KMS-11 (cell line): ENCODE measurements at regions not wholly inside any gene's neighbourhood (a gene's known extent, or its start where the extent isn't known, plus 50 kb on each side); places are given as distances from the start of the nearest gene placed in this dataset.

Source experiments
- H2AFZ ChIP-seq: fragments of 200-600 bp; sonication (generic); 2 replicates; pipeline ENCODE4 v1.6.1; 2016; ENCODE audit warnings: antibody characterized with exemption, mixed run types, low read depth
- H3K27ac ChIP-seq: fragments of 200-600 bp; sonication (generic); 2 replicates; pipeline ENCODE4 v1.6.1; 2016; ENCODE audit warnings: mild to moderate bottlenecking, mixed run types
- H3K27me3 ChIP-seq: fragments of 200-600 bp; sonication (generic); 2 replicates; pipeline ENCODE4 v1.6.1; 2017; ENCODE audit warnings: mild to moderate bottlenecking, low read depth, mixed run types, moderate library complexity; ENCODE audit not compliant: insufficient read depth
- H3K36me3 ChIP-seq: fragments of 200-600 bp; sonication (generic); 2 replicates; pipeline ENCODE4 v1.6.1; 2017; ENCODE audit warnings: mild to moderate bottlenecking, mixed run types; ENCODE audit not compliant: insufficient read depth
- H3K4me1 ChIP-seq: fragments of 200-600 bp; sonication (generic); 2 replicates; pipeline ENCODE4 v1.6.1; 2016; ENCODE audit warnings: mild to moderate bottlenecking, low read depth, mixed run types; ENCODE audit not compliant: poor library complexity, severe bottlenecking
- H3K4me2 ChIP-seq: fragments of 200-600 bp; sonication (generic); 2 replicates; pipeline ENCODE4 v1.7.0; 2016; ENCODE audit warnings: mild to moderate bottlenecking, mixed run types
- H3K4me3 ChIP-seq: fragments of 200-600 bp; sonication (generic); IDR thresholded peaks from 2 replicates; pipeline ENCODE4 v1.6.1; 2017; ENCODE audit warnings: low read depth, low read length, mixed read lengths; ENCODE audit not compliant: insufficient read depth
- H3K79me2 ChIP-seq: fragments of 200-600 bp; sonication (generic); 2 replicates; pipeline ENCODE4 v1.6.1; 2016; ENCODE audit warnings: low read depth, mixed run types; ENCODE audit not compliant: insufficient read depth
- H3K9ac ChIP-seq: fragments of 200-600 bp; sonication (generic); 2 replicates; pipeline ENCODE4 v1.6.1; 2016; ENCODE audit warnings: mild to moderate bottlenecking, mixed run types
- H4K20me1 ChIP-seq: fragments of 200-600 bp; sonication (generic); 2 replicates; pipeline ENCODE4 v1.6.1; 2016; ENCODE audit warnings: mild to moderate bottlenecking, mixed run types; ENCODE audit not compliant: insufficient read depth
- TF ChIP-seq, protein P1 (sequence below): fragments of 200-600 bp; sonication (generic); conservative IDR thresholded peaks from 2 replicates; pipeline ENCODE4 v1.6.1; 2017; ENCODE audit warnings: low read depth, mild to moderate bottlenecking, antibody characterized with exemption, low read length, moderate library complexity, mixed read lengths

DNA sequence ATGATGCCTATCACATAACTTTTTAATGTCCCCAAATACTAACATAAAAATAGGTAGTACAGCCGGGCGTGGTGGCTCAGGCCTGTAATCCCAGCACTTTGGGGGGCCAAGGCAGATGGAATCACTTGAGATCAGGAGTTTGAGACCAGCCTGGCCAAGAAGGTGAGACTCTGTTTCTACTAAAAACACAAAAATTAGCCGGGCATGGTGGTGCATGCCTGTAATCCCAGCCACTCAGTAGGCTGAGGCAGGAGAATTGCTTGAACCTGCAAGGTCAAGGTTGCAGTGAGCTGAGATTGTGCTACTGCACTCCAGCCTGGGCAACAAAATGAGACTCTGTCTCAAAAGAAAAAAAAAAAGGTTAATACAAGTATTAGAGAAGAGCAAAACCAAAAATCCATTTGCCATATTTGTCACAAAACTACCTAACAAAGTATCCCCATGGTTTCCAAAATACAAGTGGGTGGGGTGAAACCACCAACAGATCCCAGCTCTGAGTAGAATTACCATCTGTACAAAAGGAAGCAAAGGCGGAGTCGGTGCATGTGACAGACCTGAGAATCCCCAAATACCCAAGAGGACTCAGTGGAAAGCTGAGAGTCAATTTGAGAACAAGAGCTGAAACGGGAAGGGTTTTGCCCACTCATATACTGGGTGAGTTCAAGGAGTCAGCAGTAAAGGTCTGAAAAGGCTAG lies 113.2 kb downstream of the TOMM20 start:
- Histone ChIP-seq H4K20me1 (no peaks in the 10 kb centered on the region), H3K27ac (no peak overlapping the region), H3K4me3 (no peak overlapping the region), H3K4me1 (peaks cover 37% of the 10 kb centered on the region), H2AFZ (no peak overlapping the region), H3K36me3 (no peaks in the 10 kb centered on the region), H3K9ac (no peak overlapping the region), H3K79me2 (no peaks in the 10 kb centered on the region), H3K4me2 (peak overlapping the region; percentile 4; the same call in 1 of the 2 replicates), H3K27me3 (no peaks in the 10 kb centered on the region)
- TF ChIP-seq, protein P1, sequence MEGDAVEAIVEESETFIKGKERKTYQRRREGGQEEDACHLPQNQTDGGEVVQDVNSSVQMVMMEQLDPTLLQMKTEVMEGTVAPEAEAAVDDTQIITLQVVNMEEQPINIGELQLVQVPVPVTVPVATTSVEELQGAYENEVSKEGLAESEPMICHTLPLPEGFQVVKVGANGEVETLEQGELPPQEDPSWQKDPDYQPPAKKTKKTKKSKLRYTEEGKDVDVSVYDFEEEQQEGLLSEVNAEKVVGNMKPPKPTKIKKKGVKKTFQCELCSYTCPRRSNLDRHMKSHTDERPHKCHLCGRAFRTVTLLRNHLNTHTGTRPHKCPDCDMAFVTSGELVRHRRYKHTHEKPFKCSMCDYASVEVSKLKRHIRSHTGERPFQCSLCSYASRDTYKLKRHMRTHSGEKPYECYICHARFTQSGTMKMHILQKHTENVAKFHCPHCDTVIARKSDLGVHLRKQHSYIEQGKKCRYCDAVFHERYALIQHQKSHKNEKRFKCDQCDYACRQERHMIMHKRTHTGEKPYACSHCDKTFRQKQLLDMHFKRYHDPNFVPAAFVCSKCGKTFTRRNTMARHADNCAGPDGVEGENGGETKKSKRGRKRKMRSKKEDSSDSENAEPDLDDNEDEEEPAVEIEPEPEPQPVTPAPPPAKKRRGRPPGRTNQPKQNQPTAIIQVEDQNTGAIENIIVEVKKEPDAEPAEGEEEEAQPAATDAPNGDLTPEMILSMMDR, result no peak

DNA sequence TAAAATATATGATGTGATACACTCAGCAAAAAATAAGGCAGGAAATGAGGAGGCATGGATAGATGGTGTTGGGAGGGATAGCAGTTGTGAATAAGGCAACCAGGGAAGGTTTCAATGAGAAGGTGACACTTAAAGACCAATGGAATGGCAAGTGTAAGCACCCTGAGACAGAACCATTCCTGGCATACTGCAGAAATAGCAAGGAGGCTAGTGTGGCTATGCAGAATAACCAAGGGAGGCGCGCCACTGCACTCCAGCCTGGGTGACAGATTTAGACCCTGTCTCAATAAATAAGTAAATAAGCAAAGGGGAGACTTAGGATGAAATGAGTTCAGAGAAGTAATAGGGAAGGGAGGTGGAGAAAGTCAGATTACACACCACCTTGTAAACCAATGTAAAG lies 113.9 kb downstream of the TOMM20 start:
- Histone ChIP-seq H3K79me2 (no peaks in the 10 kb centered on the region), H3K27me3 (peaks cover under 1% of the 10 kb centered on the region; the same call in 1 of the 2 replicates), H3K4me3 (no peak overlapping the region), H4K20me1 (no peaks in the 10 kb centered on the region), H3K27ac (no peak overlapping the region), H3K36me3 (no peaks in the 10 kb centered on the region), H3K4me2 (no peak overlapping the region), H3K4me1 (peaks cover 37% of the 10 kb centered on the region), H3K9ac (no peak overlapping the region), H2AFZ (no peak overlapping the region)
- TF ChIP-seq, protein P1, result no peak

DNA sequence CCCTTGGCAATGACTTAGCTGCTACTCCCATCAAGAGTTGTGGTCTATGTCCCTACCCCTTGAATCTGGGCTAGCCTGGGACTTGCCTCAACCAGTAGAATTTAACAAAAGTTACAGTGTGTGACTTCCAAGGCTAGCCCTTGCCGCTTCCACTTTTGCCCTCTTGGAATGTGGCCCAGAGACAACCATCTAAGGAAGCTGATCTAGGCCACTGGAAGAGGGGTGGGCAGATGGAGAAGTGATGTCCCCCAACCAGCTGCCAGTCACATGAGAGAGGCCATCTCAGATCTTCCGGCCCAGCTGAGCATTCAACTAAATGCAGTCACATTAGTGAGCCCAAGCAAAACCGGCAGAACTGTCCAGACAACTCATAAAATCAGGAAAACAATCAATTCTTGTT lies 115.1 kb downstream of the TOMM20 start:
- H3K27ac ChIP-seq, result no peak overlapping the region
- H4K20me1 ChIP-seq, result no peaks in the 10 kb centered on the region
- H3K4me1 ChIP-seq, result peaks cover 37% of the 10 kb centered on the region
- H3K4me2 ChIP-seq, result no peak overlapping the region
- no peak overlapping the region for H3K4me3 ChIP-seq
- H3K27me3 ChIP-seq, result peaks cover 8% of the 10 kb centered on the region
- no peak overlapping the region for H2AFZ ChIP-seq
- TF ChIP-seq, protein P1, result no peak
- no peak overlapping the region for H3K9ac ChIP-seq
- no peaks in the 10 kb centered on the region for H3K79me2 ChIP-seq
- H3K36me3 ChIP-seq, result no peaks in the 10 kb centered on the region

DNA sequence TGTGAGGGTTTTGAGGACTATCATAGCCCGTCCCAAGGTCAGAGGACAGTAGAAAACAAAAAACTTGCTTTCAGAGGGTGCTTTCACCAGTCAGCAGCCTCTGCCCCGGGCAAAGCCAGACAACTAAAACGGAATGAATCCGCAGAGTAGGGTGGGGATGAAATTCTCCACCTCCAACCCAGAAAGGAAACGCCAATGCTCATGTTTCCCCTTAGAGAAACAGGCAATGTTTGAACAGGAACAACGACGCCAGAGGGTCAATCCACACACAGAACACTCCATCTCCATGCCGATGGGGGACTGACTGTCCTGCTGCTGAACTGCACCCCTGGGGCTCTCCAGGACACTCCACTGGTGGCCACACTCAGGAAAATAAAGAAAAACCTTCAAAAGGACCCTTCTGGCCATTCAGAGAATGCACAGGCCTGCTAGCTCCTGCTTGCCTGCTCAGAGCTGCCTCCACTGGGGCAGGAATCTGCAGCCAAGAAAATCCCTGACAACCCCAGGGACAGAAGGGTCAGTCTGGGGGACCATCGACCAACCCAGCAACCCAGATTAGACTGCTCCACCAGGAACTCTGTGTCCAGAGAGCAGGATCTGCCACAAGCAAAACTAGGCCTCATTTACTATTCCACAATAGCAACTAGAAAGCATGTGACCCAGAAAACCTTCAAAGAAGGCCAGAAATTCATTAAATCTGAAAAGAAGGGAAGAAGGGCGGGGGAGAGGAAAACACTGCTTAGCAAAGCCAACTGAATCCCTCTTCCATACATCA lies 116.0 kb downstream of the TOMM20 start:
- TF ChIP-seq, protein P1, result no peak
- peak overlapping the region; percentile 78 for H3K27ac ChIP-seq

More for the DNA sequence above, 116.0 kb downstream of the TOMM20 start:
- Histone ChIP-seq H3K4me1 (peaks cover 37% of the 10 kb centered on the region), H3K4me2 (peak overlapping the region; percentile 72), H3K4me3 (peak overlapping the region; percentile 63), H4K20me1 (no peaks in the 10 kb centered on the region), H3K27me3 (peaks cover 8% of the 10 kb centered on the region), H2AFZ (peak overlapping the region; percentile 62), H3K9ac (peak overlapping the region; percentile 64), H3K36me3 (no peaks in the 10 kb centered on the region), H3K79me2 (no peaks in the 10 kb centered on the region)
